Endodermal cell (in vitro differentiated cells): ENCODE measurements at regions not wholly inside any gene's neighbourhood (a gene's known extent, or its start where the extent isn't known, plus 50 kb on each side); places are given as distances from the start of the nearest gene placed in this dataset.

Source experiments
- DNase-seq: peaks from one replicate; pipeline ENCODE4 v3.0.0-alpha.2; 2017
- H3K27ac ChIP-seq: 2 replicates; pipeline ENCODE4 v1.5.1; 2013; ENCODE audit warnings: mild to moderate bottlenecking, low read depth, low read length, moderate library complexity
- H3K27me3 ChIP-seq: 2 replicates; pipeline ENCODE4 v1.6.1; 2013; ENCODE audit warnings: mild to moderate bottlenecking, low read length, moderate library complexity; ENCODE audit not compliant: insufficient read depth, control insufficient read depth, poor library complexity, severe bottlenecking
- H3K36me3 ChIP-seq: 2 replicates; pipeline ENCODE4 v1.7.0; 2013; ENCODE audit warnings: mild to moderate bottlenecking, low read length, moderate library complexity; ENCODE audit not compliant: control insufficient read depth, insufficient read depth
- H3K4me1 ChIP-seq: one replicate; pipeline ENCODE4 v1.7.0; 2013; ENCODE audit warnings: low read length; ENCODE audit not compliant: control insufficient read depth, insufficient read depth
- H3K4me3 ChIP-seq: 2 replicates; pipeline ENCODE4 v1.5.1; 2013; ENCODE audit warnings: mild to moderate bottlenecking, low read length, moderate library complexity
- H3K9ac ChIP-seq: 2 replicates; pipeline ENCODE4 v1.6.1; 2013; ENCODE audit warnings: mild to moderate bottlenecking, low read length, moderate library complexity; ENCODE audit not compliant: poor library complexity, severe bottlenecking; ENCODE audit errors: extremely low read depth
- H3K9me3 ChIP-seq: 2 replicates; pipeline ENCODE4 v1.6.1; 2013; ENCODE audit warnings: mild to moderate bottlenecking, low read length, moderate library complexity; ENCODE audit not compliant: control insufficient read depth
- H3K27ac Mint-ChIP-seq: 2 replicates; pipeline ENCODE4 v1.8.0; 2020; ENCODE audit warnings: mixed read lengths
- H3K27me3 Mint-ChIP-seq: 2 replicates; pipeline ENCODE4 v1.8.0; 2021; ENCODE audit warnings: mild to moderate bottlenecking, mixed read lengths; ENCODE audit not compliant: insufficient read depth
- H3K36me3 Mint-ChIP-seq: 2 replicates; pipeline ENCODE4 v1.8.0; 2020; ENCODE audit warnings: low read depth, mixed read lengths
- H3K4me1 Mint-ChIP-seq: 2 replicates; pipeline ENCODE4 v1.8.0; 2020; ENCODE audit warnings: mixed read lengths
- H3K4me3 Mint-ChIP-seq: 2 replicates; pipeline ENCODE4 v1.8.0; 2020; ENCODE audit warnings: mild to moderate bottlenecking, moderate library complexity, mixed read lengths
- H3K9me3 Mint-ChIP-seq: 2 replicates; pipeline ENCODE4 v1.8.0; 2020; ENCODE audit warnings: mild to moderate bottlenecking, mixed read lengths
- CTCF ChIP-seq: fragments of 200-600 bp; sonication (generic); conservative IDR thresholded peaks from 2 replicates; pipeline ENCODE4 v1.5.0; 2021; ENCODE audit warnings: antibody characterized with exemption, mild to moderate bottlenecking
- WGBS, 2 experiments: methylation state at CpG; one replicate each; pipeline versions ENCODE4 v1.1.5 to v1.1.7; 2013; ENCODE audit warnings: missing lambda C conversion rate in 2 of 2, mixed read lengths in 1 of 2; ENCODE audit not compliant: insufficient coverage in 1 of 2, insufficient read length in 1 of 2; 5-methylcytosine and 5-hydroxymethylcytosine counted together

GRCh38 chr4:177006331-177006730 lies 213.6 kb upstream of the VEGFC start:
- H3K9me3 ChIP-seq = no peaks in the 10 kb centered on the region
- H3K27me3 ChIP-seq = no peaks in the 10 kb centered on the region
- Mint-ChIP-seq H3K4me1 (peaks cover 8% of the 10 kb centered on the region), H3K9me3 (no peaks in the 10 kb centered on the region), H3K27ac (no peak overlapping the region), H3K27me3 (no peaks in the 10 kb centered on the region), H3K4me3 (no peak overlapping the region), H3K36me3 (no peaks in the 10 kb centered on the region)
- no peak for TF ChIP-seq CTCF
- H3K4me3 ChIP-seq = no peak overlapping the region
- H3K4me1 ChIP-seq = no peaks in the 10 kb centered on the region
- no peak overlapping the region for H3K27ac ChIP-seq
- no peak for DNase-seq
- H3K9ac ChIP-seq = no peak overlapping the region
- no peaks in the 10 kb centered on the region for H3K36me3 ChIP-seq

- Histone ChIP-seq H3K27ac (no peak overlapping the region), H3K9ac (no peak overlapping the region), H3K4me1 (no peaks in the 10 kb centered on the region), H3K9me3 (peaks cover 9% of the 10 kb centered on the region), H3K4me3 (no peak overlapping the region), H3K27me3 (no peaks in the 10 kb centered on the region), H3K36me3 (no peaks in the 10 kb centered on the region)
- Mint-ChIP-seq H3K4me3 (no peak overlapping the region), H3K4me1 (no peaks in the 10 kb centered on the region), H3K36me3 (no peaks in the 10 kb centered on the region), H3K27me3 (no peaks in the 10 kb centered on the region), H3K9me3 (peaks cover 10% of the 10 kb centered on the region), H3K27ac (no peak overlapping the region)
- WGBS, 2 experiments = 95 to 100% methylated on average over 1 of the region's 1 CpG
- no peak for DNase-seq
- TF ChIP-seq CTCF = no peak
These were observed 215.5 kb upstream of the VEGFC start for GRCh38 chr4:177008071-177008835.

DNA sequence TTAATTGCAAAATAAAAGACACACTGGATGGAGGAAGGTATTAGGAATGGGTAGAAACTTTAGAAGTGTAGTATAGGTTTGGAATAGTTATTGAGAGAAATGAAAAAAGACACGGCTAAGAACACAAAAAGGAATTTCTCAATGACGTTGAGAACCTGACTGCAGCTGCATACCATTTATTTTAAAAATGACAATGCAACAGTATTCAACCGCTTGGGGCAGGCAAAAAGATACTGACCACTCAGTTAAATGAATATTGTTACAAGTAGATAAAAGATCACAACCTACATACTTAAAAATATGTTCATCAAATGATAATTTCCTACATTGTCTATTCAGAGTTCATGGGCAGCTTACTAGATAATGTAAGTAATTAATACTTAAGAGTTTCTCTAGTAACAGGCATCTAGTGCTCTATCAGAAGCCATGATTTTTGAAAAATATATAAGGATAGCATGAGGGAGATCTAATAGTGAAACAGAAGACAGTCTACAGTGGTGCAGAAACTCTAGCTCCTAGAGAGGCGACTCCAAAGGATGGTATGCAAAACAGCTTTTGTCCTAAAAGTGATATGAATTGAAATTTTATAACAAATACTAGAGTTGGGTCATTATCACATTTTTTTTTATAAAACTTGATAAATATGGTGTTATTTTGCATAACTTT lies 216.2 kb upstream of the VEGFC start:
- H3K9me3 ChIP-seq = peaks cover 17% of the 10 kb centered on the region
- no peaks in the 10 kb centered on the region for H3K27me3 Mint-ChIP-seq
- no peak for TF ChIP-seq CTCF
- DNase-seq = no peak
- WGBS, 2 experiments = 97 to 100% methylated on average over 2 to 4 of the region's 4 CpGs
- no peak overlapping the region for H3K4me3 ChIP-seq
- H3K4me1 ChIP-seq = no peaks in the 10 kb centered on the region
- H3K36me3 ChIP-seq = no peaks in the 10 kb centered on the region
- no peak overlapping the region for H3K4me3 Mint-ChIP-seq
- H3K4me1 Mint-ChIP-seq = no peaks in the 10 kb centered on the region
- no peak overlapping the region for H3K9ac ChIP-seq
- H3K36me3 Mint-ChIP-seq = no peaks in the 10 kb centered on the region
- H3K27me3 ChIP-seq = no peaks in the 10 kb centered on the region
- H3K27ac Mint-ChIP-seq = no peak overlapping the region
- peaks cover 16% of the 10 kb centered on the region for H3K9me3 Mint-ChIP-seq
- no peak overlapping the region for H3K27ac ChIP-seq
